H1 (cell line): ENCODE measurements at regions not wholly inside any gene's neighbourhood (a gene's known extent, or its start where the extent isn't known, plus 50 kb on each side); places are given as distances from the start of the nearest gene placed in this dataset.
"Not testable (repeated sequence)": the region's sequence is repeated elsewhere in the genome, so short reads cannot be mapped to it uniquely, and the experiment has no call there.

ENCODE experiments used
- CTCF ChIA-PET: fragments of 300-600 bp; sonication (Branson Sonifier 250); formaldehyde crosslinking; loops from one replicate; lab custom pipeline; 2021; ENCODE audit not compliant: partially characterized antibody; lab: Charles Lee
- POLR2A ChIA-PET: fragments of 300-600 bp; sonication (Branson Sonifier 250); formaldehyde crosslinking; loops from one replicate; lab custom pipeline; 2021; ENCODE audit warnings: inconsistent platforms; ENCODE audit not compliant: partially characterized antibody; lab: Charles Lee
- DNase-seq, 2 experiments: peaks; one replicate each; pipeline versions ENCODE4 v3.0.0 to v3.0.0-alpha.2; 2010 to 2022; ENCODE audit warnings: low spot score in 2 of 2, low read depth in 1 of 2, mixed read lengths in 1 of 2
- FAIRE-seq: peaks from 2 replicates; lab custom pipeline; 2011; peaks lifted over from hg19 to GRCh38; lab: Jason Lieb, UNC
- H2AFZ ChIP-seq: 2 replicates; pipeline ENCODE4 v1.8.1; 2012; ENCODE audit warnings: low read length, inconsistent platforms
- H2AK5ac ChIP-seq: 2 replicates; pipeline ENCODE4 v1.6.1; 2013; ENCODE audit warnings: low read depth, low read length
- H2BK120ac ChIP-seq: replicated peaks from 2 replicates; pipeline ENCODE3; 2013; ENCODE audit warnings: low read depth, low read length, inconsistent platforms
- H2BK12ac ChIP-seq: 2 replicates; pipeline ENCODE4 v1.6.1; 2013; ENCODE audit warnings: low read depth, low read length
- H2BK15ac ChIP-seq: 2 replicates; pipeline ENCODE4 v1.6.1; 2013; ENCODE audit warnings: low read length
- H2BK20ac ChIP-seq: 2 replicates; pipeline ENCODE4 v1.6.1; 2013; ENCODE audit warnings: low read length
- H2BK5ac ChIP-seq: 2 replicates; pipeline ENCODE4 v1.6.1; 2013; ENCODE audit warnings: low read depth, low read length
- H3K14ac ChIP-seq: 2 replicates; pipeline ENCODE4 v1.6.1; 2013; ENCODE audit warnings: inconsistent platforms; ENCODE audit not compliant: insufficient read length
- H3K18ac ChIP-seq: 2 replicates; pipeline ENCODE4 v1.6.1; 2013; ENCODE audit warnings: low read length; ENCODE audit errors: extremely low read depth
- H3K23ac ChIP-seq: 2 replicates; pipeline ENCODE4 v1.6.1; 2013; ENCODE audit warnings: inconsistent platforms; ENCODE audit not compliant: insufficient read length
- H3K23me2 ChIP-seq: 2 replicates; pipeline ENCODE4 v1.6.1; 2013; ENCODE audit warnings: low read depth, low read length
- H3K27ac ChIP-seq: 2 replicates; pipeline ENCODE4 v1.6.1; 2011; ENCODE audit warnings: low read depth, low read length, inconsistent platforms
- H3K27me3 ChIP-seq, 4 experiments: replicated peaks in 1 of 4; 1 replicate in 1 of 4; 2 replicates in 3 of 4; pipeline versions ENCODE4 v1.6.1 to v1.8.1; 2011 to 2013; ENCODE audit warnings: low read length in 3 of 4, mild to moderate bottlenecking in 3 of 4, inconsistent platforms in 2 of 4, mixed read lengths in 2 of 4, moderate library complexity in 1 of 4; ENCODE audit not compliant: control insufficient read depth in 3 of 4, insufficient read depth in 3 of 4; ENCODE audit errors: extremely low read depth in 1 of 4
- H3K36me3 ChIP-seq, 4 experiments: 2 replicates each; pipeline versions ENCODE4 v1.6.1 to v1.8.1; 2011 to 2013; ENCODE audit warnings: mild to moderate bottlenecking in 4 of 4, low read length in 3 of 4, moderate library complexity in 2 of 4, control low read depth in 1 of 4, inconsistent platforms in 1 of 4; ENCODE audit not compliant: insufficient read depth in 4 of 4, control insufficient read depth in 2 of 4
- H3K4ac ChIP-seq: replicated peaks from 2 replicates; pipeline ENCODE3; 2013; ENCODE audit warnings: low read length, low read depth, mixed read lengths, inconsistent platforms; ENCODE audit not compliant: insufficient read length
- H3K4me1 ChIP-seq, 4 experiments: replicated peaks in 1 of 4; 1 replicate in 1 of 4; 2 replicates in 3 of 4; pipeline versions ENCODE4 v1.6.1 to v1.8.1; 2011 to 2013; ENCODE audit warnings: low read length in 3 of 4, inconsistent platforms in 2 of 4, mixed read lengths in 1 of 4; ENCODE audit not compliant: insufficient read depth in 4 of 4, control insufficient read depth in 3 of 4
- H3K4me2 ChIP-seq, 2 experiments: 2 replicates each; pipeline versions ENCODE4 v1.6.1 to v1.8.1; 2011 to 2013; ENCODE audit warnings: low read depth in 2 of 2, low read length in 2 of 2, control low read depth in 1 of 2, inconsistent platforms in 1 of 2, mild to moderate bottlenecking in 1 of 2; ENCODE audit not compliant: insufficient read depth in 1 of 2
- H3K4me3 ChIP-seq, 4 experiments: fragments of 200-600, 300-600 bp in 1 of 4; sonication (generic), shearing (Covaris generic), sonication (Bioruptor Twin) in 1 of 4; 2 replicates each; pipeline versions ENCODE4 v1.5.1 to v1.8.1; 2011 to 2016; ENCODE audit warnings: low read length in 4 of 4, low read depth in 3 of 4, control low read depth in 2 of 4, inconsistent platforms in 2 of 4, mild to moderate bottlenecking in 2 of 4, mixed read lengths in 1 of 4, moderate library complexity in 1 of 4; ENCODE audit not compliant: insufficient read depth in 2 of 4; ENCODE audit errors: extremely low read depth in 1 of 4
- H3K56ac ChIP-seq: replicated peaks from 2 replicates; pipeline ENCODE3; 2013; ENCODE audit warnings: low read depth, mild to moderate bottlenecking, mixed read lengths, low read length, inconsistent platforms; ENCODE audit not compliant: insufficient read length
- H3K79me1 ChIP-seq: 2 replicates; pipeline ENCODE4 v1.6.1; 2013; ENCODE audit warnings: low read depth, low read length, control low read depth
- H3K79me2 ChIP-seq, 2 experiments: 2 replicates each; pipeline versions ENCODE4 v1.6.1 to v1.8.1; 2012 to 2013; ENCODE audit warnings: low read length in 2 of 2, mild to moderate bottlenecking in 2 of 2, inconsistent platforms in 1 of 2; ENCODE audit not compliant: insufficient read depth in 2 of 2, control insufficient read depth in 1 of 2
- H3K9ac ChIP-seq, 4 experiments: replicated peaks in 1 of 4; 1 replicate in 1 of 4; 2 replicates in 3 of 4; pipeline versions ENCODE4 v1.6.1 to v1.8.1; 2011 to 2013; ENCODE audit warnings: low read depth in 3 of 4, low read length in 3 of 4, control low read depth in 2 of 4, mild to moderate bottlenecking in 2 of 4, moderate library complexity in 2 of 4, inconsistent platforms in 1 of 4; ENCODE audit errors: extremely low read depth in 1 of 4
- H3K9me3 ChIP-seq, 2 experiments: 2 replicates each; pipeline versions ENCODE4 v1.6.1 to v1.8.1; 2012 to 2013; ENCODE audit warnings: mild to moderate bottlenecking in 2 of 2, moderate library complexity in 2 of 2, control low read depth in 1 of 2, inconsistent platforms in 1 of 2, low read depth in 1 of 2, low read length in 1 of 2, mixed read lengths in 1 of 2; ENCODE audit not compliant: insufficient read depth in 2 of 2
- H4K20me1 ChIP-seq, 2 experiments: replicated peaks in 1 of 2; 2 replicates each; pipeline versions ENCODE3 to v1.8.1; 2011 to 2013; ENCODE audit warnings: inconsistent platforms in 2 of 2, low read length in 2 of 2, mild to moderate bottlenecking in 1 of 2; ENCODE audit not compliant: insufficient read depth in 2 of 2, control insufficient read depth in 1 of 2
- H4K5ac ChIP-seq: 2 replicates; pipeline ENCODE4 v1.6.1; 2013; ENCODE audit warnings: low read length, low read depth, mixed read lengths, inconsistent platforms; ENCODE audit not compliant: insufficient read length
- H4K8ac ChIP-seq: 2 replicates; pipeline ENCODE4 v1.8.0; 2013; ENCODE audit warnings: mild to moderate bottlenecking, moderate library complexity, low read length, inconsistent platforms; ENCODE audit not compliant: insufficient read depth; ENCODE audit errors: extremely low read depth
- H4K91ac ChIP-seq: replicated peaks from 2 replicates; pipeline ENCODE3; 2013; ENCODE audit warnings: low read length, mixed read lengths, inconsistent platforms; ENCODE audit not compliant: insufficient read length
- RFX5 ChIP-seq: IDR thresholded peaks from 2 replicates; pipeline ENCODE4 v1.6.1; 2011; ENCODE audit warnings: low read depth, low read length, improper control_type of control experiment, borderline replicate concordance
- WGBS, 2 experiments: shearing (Covaris generic) in 1 of 2; methylation state at CpG; one replicate each; pipeline versions ENCODE4 v1.1.6 to v1.1.7; 2013 to 2015; ENCODE audit warnings: low lambda C conversion rate in 2 of 2, mixed read lengths in 2 of 2, inconsistent platforms in 1 of 2, low coverage in 1 of 2, missing lambda C conversion rate in 1 of 2; ENCODE audit not compliant: insufficient replicate concordance in 2 of 2, insufficient coverage in 1 of 2, insufficient read length in 1 of 2; ENCODE audit errors: extremely low coverage in 1 of 2, missing lambda C conversion rate in 1 of 2; 5-methylcytosine and 5-hydroxymethylcytosine counted together

- no peaks in the 10 kb centered on the region for H3K4me1 ChIP-seq
- H2BK15ac ChIP-seq = no peak overlapping the region
- TF ChIP-seq RFX5 = no peak
- ChIA-PET CTCF (no interaction called here), POLR2A (no interaction called here)
- H3K23me2 ChIP-seq = no peaks in the 10 kb centered on the region
- H2BK5ac ChIP-seq = no peak overlapping the region
- no peak overlapping the region for H3K23ac ChIP-seq
- H3K9ac ChIP-seq = no peak overlapping the region
- no peak overlapping the region for H2BK20ac ChIP-seq
- no peaks in the 10 kb centered on the region for H4K20me1 ChIP-seq
- no peak overlapping the region for H3K56ac ChIP-seq
- no peak overlapping the region for H3K27ac ChIP-seq
- no peak overlapping the region for H2AFZ ChIP-seq
- no peak overlapping the region for H4K5ac ChIP-seq
- H2BK120ac ChIP-seq = no peak overlapping the region
- no peak overlapping the region for H3K4ac ChIP-seq
- no peak overlapping the region for H2AK5ac ChIP-seq
- no peak overlapping the region for H3K4me2 ChIP-seq
- H3K18ac ChIP-seq = no peak overlapping the region
- no peak overlapping the region for H4K91ac ChIP-seq
- no peaks in the 10 kb centered on the region for H3K27me3 ChIP-seq
- no peak overlapping the region for H4K8ac ChIP-seq
- 97% methylated on average over 2 of the region's 2 CpGs; no CpG with 5 or more reads in 1 of the 2 experiments for WGBS, 2 experiments
- DNase-seq = no peak
- no peak overlapping the region for H2BK12ac ChIP-seq
- H3K36me3 ChIP-seq = no peaks in the 10 kb centered on the region
- no peaks in the 10 kb centered on the region for H3K9me3 ChIP-seq
- no peak overlapping the region for H3K4me3 ChIP-seq
- no peaks in the 10 kb centered on the region for H3K79me1 ChIP-seq
- no peaks in the 10 kb centered on the region for H3K79me2 ChIP-seq
- H3K14ac ChIP-seq = no peak overlapping the region
- no peak for FAIRE-seq
Observed at GRCh38 chr6:85047818-85048217, 283.4 kb upstream of the TBX18 start.

DNA sequence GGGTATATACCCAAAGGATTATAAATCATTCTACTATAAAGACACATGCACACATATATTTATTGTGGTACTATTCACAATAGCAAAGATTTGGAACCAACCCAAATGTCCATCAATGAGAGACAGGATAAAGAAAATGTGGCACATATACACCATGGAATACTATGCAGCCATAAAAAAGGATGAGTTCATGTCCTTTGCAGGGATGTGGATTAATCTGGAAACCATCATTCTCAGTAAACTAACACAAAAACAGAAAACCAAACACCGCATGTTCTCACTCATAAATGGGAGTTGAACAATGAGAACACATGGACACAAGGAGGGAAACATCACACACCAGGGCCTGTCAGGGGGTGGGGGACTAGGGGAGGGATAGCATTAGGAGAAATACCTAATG lies 281.4 kb upstream of the TBX18 start:
- H3K27ac ChIP-seq, H3K36me3 ChIP-seq, H3K23me2 ChIP-seq, H2AK5ac ChIP-seq, H3K4ac ChIP-seq, H2BK120ac ChIP-seq, H4K5ac ChIP-seq, H3K79me2 ChIP-seq, H2AFZ ChIP-seq, DNase-seq, H3K9ac ChIP-seq, H3K27me3 ChIP-seq, H2BK15ac ChIP-seq, H3K18ac ChIP-seq, POLR2A ChIA-PET, H4K8ac ChIP-seq, H2BK20ac ChIP-seq, H4K91ac ChIP-seq, H4K20me1 ChIP-seq, H3K9me3 ChIP-seq, FAIRE-seq, H3K14ac ChIP-seq, H3K23ac ChIP-seq, H2BK5ac ChIP-seq, H3K4me3 ChIP-seq, H3K4me1 ChIP-seq, H3K56ac ChIP-seq, H2BK12ac ChIP-seq, H3K79me1 ChIP-seq, H3K4me2 ChIP-seq: not testable (repeated sequence)
- CTCF ChIA-PET = interaction anchor here (0.9 kb wide), 1 partner anchor 30 kb away, joined by 3 read pairs; no protein-coding TSS in a partner anchor
- 71% methylated on average over 1 of the region's 1 CpG; no CpG with 5 or more reads in 1 of the 2 experiments for WGBS, 2 experiments
